Trophoblast cell (in vitro differentiated cells and primary cell): ENCODE measurements at regions not wholly inside any gene's neighbourhood (a gene's known extent, or its start where the extent isn't known, plus 50 kb on each side); places are given as distances from the start of the nearest gene placed in this dataset.

Experiments used
- DNase-seq, 2 donors: peaks; one replicate each; pipeline ENCODE4 v3.0.0-alpha.2; 2016
- H2AFZ ChIP-seq: 2 replicates; pipeline ENCODE4 v1.6.1; 2013; ENCODE audit warnings: low read length, moderate library complexity, mild to moderate bottlenecking; ENCODE audit not compliant: insufficient read depth, poor library complexity
- H2AK5ac ChIP-seq: 2 replicates; pipeline ENCODE4 v1.6.1; 2013; ENCODE audit warnings: mild to moderate bottlenecking, low read length
- H2BK120ac ChIP-seq: 2 replicates; pipeline ENCODE4 v1.6.1; 2013; ENCODE audit warnings: low read length, mild to moderate bottlenecking, moderate library complexity; ENCODE audit not compliant: insufficient read depth, poor library complexity
- H2BK12ac ChIP-seq: 2 replicates; pipeline ENCODE4 v1.6.1; 2013; ENCODE audit warnings: mild to moderate bottlenecking, low read length, moderate library complexity
- H2BK5ac ChIP-seq: 2 replicates; pipeline ENCODE4 v1.6.1; 2013; ENCODE audit warnings: low read length, low read depth, moderate library complexity, mild to moderate bottlenecking; ENCODE audit not compliant: poor library complexity
- H3K14ac ChIP-seq: 2 replicates; pipeline ENCODE4 v1.6.1; 2013; ENCODE audit warnings: mild to moderate bottlenecking, low read length
- H3K18ac ChIP-seq: 2 replicates; pipeline ENCODE4 v1.6.1; 2013; ENCODE audit warnings: mild to moderate bottlenecking, low read length
- H3K23ac ChIP-seq: 2 replicates; pipeline ENCODE4 v1.6.1; 2013; ENCODE audit warnings: low read length
- H3K27ac ChIP-seq: 2 replicates; pipeline ENCODE4 v1.5.1; 2013; ENCODE audit warnings: low read depth, mild to moderate bottlenecking, inconsistent platforms, low read length, moderate library complexity
- H3K27me3 ChIP-seq: 2 replicates; pipeline ENCODE4 v1.6.1; 2013; ENCODE audit warnings: inconsistent platforms, mild to moderate bottlenecking, low read length, moderate library complexity; ENCODE audit not compliant: insufficient read depth
- H3K36me3 ChIP-seq, 2 experiments: 1 replicate in 1 of 2; 2 replicates in 1 of 2; pipeline ENCODE4 v1.6.1; 2013; ENCODE audit warnings: low read length in 2 of 2, mild to moderate bottlenecking in 2 of 2, moderate library complexity in 1 of 2; ENCODE audit not compliant: insufficient read depth in 2 of 2, control insufficient read depth in 1 of 2
- H3K4ac ChIP-seq: 2 replicates; pipeline ENCODE4 v1.6.1; 2013; ENCODE audit warnings: low read depth, mild to moderate bottlenecking, low read length, moderate library complexity
- H3K4me1 ChIP-seq, 2 experiments: 1 replicate in 1 of 2; 2 replicates in 1 of 2; pipeline ENCODE4 v1.6.1; 2013; ENCODE audit warnings: low read length in 2 of 2, mild to moderate bottlenecking in 2 of 2, moderate library complexity in 1 of 2; ENCODE audit not compliant: insufficient read depth in 2 of 2, control insufficient read depth in 1 of 2
- H3K4me2 ChIP-seq: 2 replicates; pipeline ENCODE4 v1.6.1; 2013; ENCODE audit warnings: inconsistent platforms, mild to moderate bottlenecking, low read length, moderate library complexity
- H3K4me3 ChIP-seq: 2 replicates; pipeline ENCODE4 v1.5.1; 2013; ENCODE audit warnings: mild to moderate bottlenecking, low read depth, low read length, inconsistent platforms
- H3K79me1 ChIP-seq: one replicate; pipeline ENCODE4 v1.6.1; 2013; ENCODE audit warnings: low read length
- H3K79me2 ChIP-seq: 2 replicates; pipeline ENCODE4 v1.6.1; 2013; ENCODE audit warnings: low read length, mild to moderate bottlenecking; ENCODE audit not compliant: control insufficient read depth, insufficient read depth, poor library complexity
- H3K9ac ChIP-seq: 2 replicates; pipeline ENCODE4 v1.6.1; 2013; ENCODE audit warnings: mild to moderate bottlenecking, low read length
- H3K9me3 ChIP-seq: 2 replicates; pipeline ENCODE4 v1.6.1; 2013; ENCODE audit warnings: low read depth, mild to moderate bottlenecking, control low read depth, inconsistent platforms, low read length; ENCODE audit not compliant: insufficient read depth
- H4K12ac ChIP-seq: 2 replicates; pipeline ENCODE4 v1.6.1; 2013; ENCODE audit warnings: low read depth, mild to moderate bottlenecking, low read length, moderate library complexity
- H4K8ac ChIP-seq: 2 replicates; pipeline ENCODE4 v1.6.1; 2013; ENCODE audit warnings: low read depth, mild to moderate bottlenecking, low read length, moderate library complexity
- H4K91ac ChIP-seq: one replicate; pipeline ENCODE4 v1.6.1; 2013; ENCODE audit warnings: low read depth, mild to moderate bottlenecking, low read length, moderate library complexity
- WGBS: extraction: QIAGEN DNeasy Blood & Tissue Kit; methylation state at CpG from one replicate; pipeline ENCODE4 v1.1.7; 2013; ENCODE audit warnings: missing lambda C conversion rate; ENCODE audit not compliant: insufficient read length, insufficient coverage; ENCODE audit errors: extremely low coverage; 5-methylcytosine and 5-hydroxymethylcytosine counted together

- Histone ChIP-seq H3K4me1 (no peaks in the 10 kb centered on the region), H2AFZ (no peak overlapping the region), H3K18ac (no peak overlapping the region), H3K36me3 (no peaks in the 10 kb centered on the region), H2AK5ac (no peak overlapping the region), H3K27me3 (no peaks in the 10 kb centered on the region), H3K14ac (no peak overlapping the region), H3K9me3 (no peaks in the 10 kb centered on the region), H2BK5ac (no peak overlapping the region), H4K91ac (no peak overlapping the region), H3K79me2 (no peaks in the 10 kb centered on the region), H3K27ac (no peak overlapping the region), H3K79me1 (no peaks in the 10 kb centered on the region), H4K12ac (no peak overlapping the region), H3K4me2 (no peak overlapping the region), H3K23ac (no peak overlapping the region), H3K4ac (no peak overlapping the region), H2BK12ac (no peak overlapping the region), H3K4me3 (no peak overlapping the region), H4K8ac (no peak overlapping the region), H2BK120ac (no peak overlapping the region), H3K9ac (no peak overlapping the region)
- DNase-seq: no peak
- whole genome bisulfite sequencing: no CpG with 5 or more reads among the region's 3 CpGs
These were observed 617.0 kb upstream of the ARID1B start for GRCh38 chr6:156160007-156160794.

GRCh38 chr6:156154896-156155295, 622.3 kb upstream of the ARID1B start:
- Histone ChIP-seq H3K23ac (no peak overlapping the region), H3K4me3 (no peak overlapping the region), H2AFZ (no peak overlapping the region), H3K4me2 (no peak overlapping the region), H2BK120ac (no peak overlapping the region), H4K91ac (no peak overlapping the region), H3K9me3 (no peaks in the 10 kb centered on the region), H2BK5ac (no peak overlapping the region), H3K79me2 (no peaks in the 10 kb centered on the region), H3K9ac (no peak overlapping the region), H3K14ac (no peak overlapping the region), H3K4me1 (no peaks in the 10 kb centered on the region), H3K79me1 (no peaks in the 10 kb centered on the region), H2BK12ac (no peak overlapping the region), H3K27ac (no peak overlapping the region), H3K4ac (no peak overlapping the region), H4K12ac (no peak overlapping the region), H3K18ac (no peak overlapping the region), H4K8ac (no peak overlapping the region), H3K36me3 (no peaks in the 10 kb centered on the region), H3K27me3 (no peaks in the 10 kb centered on the region), H2AK5ac (no peak overlapping the region)
- no CpG with 5 or more reads among the region's 4 CpGs for whole genome bisulfite sequencing
- no peak for DNase-seq

- no peak overlapping the region for H2AFZ ChIP-seq
- H4K8ac ChIP-seq: no peak overlapping the region
These were observed 626.8 kb upstream of the ARID1B start for GRCh38 chr6:156150391-156150790.

GRCh38 chr6:156146891-156147290, 630.3 kb upstream of the ARID1B start:
- no peak overlapping the region for H2BK5ac ChIP-seq
- no peak overlapping the region for H3K27ac ChIP-seq
- no peak overlapping the region for H3K9ac ChIP-seq
- no peak overlapping the region for H2BK12ac ChIP-seq
- H2AK5ac ChIP-seq: no peak overlapping the region
- no peaks in the 10 kb centered on the region for H3K79me1 ChIP-seq
- H3K9me3 ChIP-seq: no peaks in the 10 kb centered on the region
- no peak overlapping the region for H4K12ac ChIP-seq
- H3K27me3 ChIP-seq: no peaks in the 10 kb centered on the region
- no peaks in the 10 kb centered on the region for H3K4me1 ChIP-seq
- no peak overlapping the region for H4K91ac ChIP-seq
- H3K79me2 ChIP-seq: no peaks in the 10 kb centered on the region
- H2AFZ ChIP-seq: no peak overlapping the region
- WGBS: no CpG with 5 or more reads among the region's 7 CpGs
- no peak overlapping the region for H4K8ac ChIP-seq
- no peak overlapping the region for H3K4me2 ChIP-seq
- no peak overlapping the region for H3K14ac ChIP-seq
- no peak overlapping the region for H3K4me3 ChIP-seq
- H2BK120ac ChIP-seq: no peak overlapping the region
- H3K23ac ChIP-seq: no peak overlapping the region
- DNase-seq: no peak
- no peaks in the 10 kb centered on the region for H3K36me3 ChIP-seq
- H3K18ac ChIP-seq: no peak overlapping the region
- no peak overlapping the region for H3K4ac ChIP-seq

More at GRCh38 chr6:156150391-156150790, 626.8 kb upstream of the ARID1B start:
- H3K18ac ChIP-seq: no peak overlapping the region
- H3K23ac ChIP-seq: no peak overlapping the region
- H3K14ac ChIP-seq: no peak overlapping the region
- no peak for DNase-seq
- H2BK120ac ChIP-seq: no peak overlapping the region
- no peaks in the 10 kb centered on the region for H3K79me2 ChIP-seq
- no peak overlapping the region for H2BK12ac ChIP-seq
- no peaks in the 10 kb centered on the region for H3K36me3 ChIP-seq
- WGBS: no CpG with 5 or more reads among the region's 1 CpG
- no peak overlapping the region for H2AK5ac ChIP-seq
- H4K12ac ChIP-seq: no peak overlapping the region
- H3K9ac ChIP-seq: no peak overlapping the region
- H3K4me3 ChIP-seq: no peak overlapping the region
- H3K79me1 ChIP-seq: no peaks in the 10 kb centered on the region
- no peaks in the 10 kb centered on the region for H3K9me3 ChIP-seq
- H3K27me3 ChIP-seq: no peaks in the 10 kb centered on the region
- H3K27ac ChIP-seq: no peak overlapping the region
- no peak overlapping the region for H3K4ac ChIP-seq
- H4K91ac ChIP-seq: no peak overlapping the region
- H3K4me2 ChIP-seq: no peak overlapping the region
- no peak overlapping the region for H2BK5ac ChIP-seq
- no peaks in the 10 kb centered on the region for H3K4me1 ChIP-seq
